Spleen (tissue), 11 donors: ENCODE measurements at regions not wholly inside any gene's neighbourhood (a gene's known extent, or its start where the extent isn't known, plus 50 kb on each side); places are given as distances from the start of the nearest gene placed in this dataset.
"Not testable (repeated sequence)": the region's sequence is repeated elsewhere in the genome, so short reads cannot be mapped to it uniquely, and the experiment has no call there.

ENCODE experiments used
- DNase-seq: peaks from one replicate; pipeline ENCODE4 v3.0.0-alpha.2; 2020
- H3K27ac ChIP-seq, 8 donors: fragments of 200-600 bp; sonication (generic) in 7 of 8; 1 replicate in 4 of 8; 2 replicates in 4 of 8; pipeline versions ENCODE4 v1.5.0 to v1.8.0; 2016 to 2021; ENCODE audit warnings: inconsistent platforms in 4 of 8, mild to moderate bottlenecking in 4 of 8, moderate library complexity in 1 of 8
- H3K27me3 ChIP-seq, 7 donors: fragments of 200-600 bp; sonication (generic) in 6 of 7; replicated peaks in 1 of 7; 1 replicate in 4 of 7; 2 replicates in 3 of 7; pipeline versions ENCODE4 v1.5.0 to v1.8.0; 2016 to 2021; ENCODE audit warnings: inconsistent platforms in 3 of 7, mild to moderate bottlenecking in 1 of 7
- H3K36me3 ChIP-seq, 6 donors: fragments of 200-600 bp; sonication (generic) in 5 of 6; 1 replicate in 4 of 6; 2 replicates in 2 of 6; pipeline versions ENCODE4 v1.5.0 to v1.8.0; 2016 to 2021; ENCODE audit warnings: inconsistent platforms in 2 of 6
- H3K4me1 ChIP-seq, 6 donors: fragments of 200-600 bp; sonication (generic) in 5 of 6; 1 replicate in 3 of 6; 2 replicates in 3 of 6; pipeline versions ENCODE4 v1.5.0 to v1.8.0; 2016 to 2021; ENCODE audit warnings: inconsistent platforms in 3 of 6
- H3K4me3 ChIP-seq, 8 donors: fragments of 200-600 bp; sonication (generic) in 7 of 8; 1 replicate in 4 of 8; 2 replicates in 4 of 8; pipeline versions ENCODE4 v1.5.0 to v1.8.0; 2016 to 2021; ENCODE audit warnings: inconsistent platforms in 4 of 8, mild to moderate bottlenecking in 4 of 8, moderate library complexity in 2 of 8
- H3K9me3 ChIP-seq, 8 donors: fragments of 200-600 bp; sonication (generic) in 7 of 8; 1 replicate in 4 of 8; 2 replicates in 4 of 8; pipeline versions ENCODE4 v1.5.0 to v1.8.0; 2016 to 2021; ENCODE audit warnings: inconsistent platforms in 4 of 8
- POLR2A ChIP-seq, 3 donors: fragments of 450-650 bp; IDR thresholded peaks; one replicate each; pipeline ENCODE4 v1.5.1; 2017; ENCODE audit warnings: antibody characterized with exemption in 3 of 3, mild to moderate bottlenecking in 1 of 3
- POLR2AphosphoS5 ChIP-seq, 3 donors: sonication (generic); formaldehyde crosslinking; IDR thresholded peaks; one replicate each; pipeline ENCODE4 v1.5.1; 2017; ENCODE audit warnings: antibody characterized with exemption in 3 of 3
- WGBS, 5 donors: extraction: QIAGEN DNeasy Blood & Tissue Kit in 3 of 5; methylation state at CpG; one replicate each; pipeline versions ENCODE4 v1.1.5 to v1.1.7; 2013 to 2018; 5-methylcytosine and 5-hydroxymethylcytosine counted together
- intact Hi-C: fragments of 100-400 bp; cut with DNase I; formaldehyde crosslinking; loops from one replicate; pipeline ENCODE4 v1.15.0; 2023; ENCODE audit warnings: low total_unique reads
- TF ChIP-seq, protein P1 (sequence below), 11 experiments: fragments of 200-600 bp in 7 of 11; fragments of 450-650 bp in 4 of 11; sonication (generic) in 4 of 11; IDR thresholded peaks in 8 of 11; conservative IDR thresholded peaks in 3 of 11; 1 replicate in 7 of 11; 2 replicates in 4 of 11; pipeline versions ENCODE4 v1.4.0 to v1.8.0; 2016 to 2021; ENCODE audit warnings: antibody characterized with exemption in 11 of 11, inconsistent platforms in 4 of 11, mild to moderate bottlenecking in 1 of 11
- donor health status: healthy with polysubstance abuse.
- donor health status: DM: no; HTN: no; CAD: no; lungs with moderate emphysema.
- donor health status: DM: no; HTN: no; CAD: no.
- donor health status: Bipolar disorder and iron deficiency.
- donor health status: healthy.
- donor health status: DM: no; HTN: no; CAD: no.
- donor health status: DM: yes; HTN: yes; CAD: no.

DNA sequence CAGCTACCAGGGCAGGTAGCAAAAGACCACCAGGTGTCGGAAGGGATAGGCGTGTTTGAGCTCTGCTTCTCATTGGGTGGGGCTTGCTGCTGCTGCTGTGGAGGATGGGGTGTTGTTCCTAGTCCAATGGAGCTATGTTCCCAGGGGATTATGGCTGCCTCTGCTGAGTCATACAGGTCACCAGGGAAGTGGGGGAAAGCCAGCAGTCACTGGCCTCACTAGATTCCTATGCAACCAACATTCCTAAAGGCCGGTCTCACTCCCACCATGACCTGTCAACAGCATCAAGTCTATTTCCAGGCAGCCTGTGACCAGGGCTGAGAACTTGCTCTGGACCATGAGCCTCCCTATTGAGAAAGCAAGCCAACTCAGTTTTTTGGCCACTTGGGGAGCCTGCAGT lies 1160.8 kb downstream of the REEP3 start:
- Histone ChIP-seq H3K27ac (no peak overlapping the region), H3K9me3 (peaks cover 0 to 22% (median 6%) of the 10 kb centered on the region in 8 donors), H3K4me3 (no peak overlapping the region), H3K27me3 (no peaks in the 10 kb centered on the region), H3K4me1 (no peaks in the 10 kb centered on the region), H3K36me3 (no peaks in the 10 kb centered on the region)
- TF ChIP-seq, protein P1, sequence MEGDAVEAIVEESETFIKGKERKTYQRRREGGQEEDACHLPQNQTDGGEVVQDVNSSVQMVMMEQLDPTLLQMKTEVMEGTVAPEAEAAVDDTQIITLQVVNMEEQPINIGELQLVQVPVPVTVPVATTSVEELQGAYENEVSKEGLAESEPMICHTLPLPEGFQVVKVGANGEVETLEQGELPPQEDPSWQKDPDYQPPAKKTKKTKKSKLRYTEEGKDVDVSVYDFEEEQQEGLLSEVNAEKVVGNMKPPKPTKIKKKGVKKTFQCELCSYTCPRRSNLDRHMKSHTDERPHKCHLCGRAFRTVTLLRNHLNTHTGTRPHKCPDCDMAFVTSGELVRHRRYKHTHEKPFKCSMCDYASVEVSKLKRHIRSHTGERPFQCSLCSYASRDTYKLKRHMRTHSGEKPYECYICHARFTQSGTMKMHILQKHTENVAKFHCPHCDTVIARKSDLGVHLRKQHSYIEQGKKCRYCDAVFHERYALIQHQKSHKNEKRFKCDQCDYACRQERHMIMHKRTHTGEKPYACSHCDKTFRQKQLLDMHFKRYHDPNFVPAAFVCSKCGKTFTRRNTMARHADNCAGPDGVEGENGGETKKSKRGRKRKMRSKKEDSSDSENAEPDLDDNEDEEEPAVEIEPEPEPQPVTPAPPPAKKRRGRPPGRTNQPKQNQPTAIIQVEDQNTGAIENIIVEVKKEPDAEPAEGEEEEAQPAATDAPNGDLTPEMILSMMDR (IDR thresholded peaks at IDR 0.05 in 8 of 11, conservative IDR thresholded peaks at IDR 0.05 in 3 of 11), result no peak
- no peak for TF ChIP-seq POLR2AphosphoS5 (IDR thresholded peaks at IDR 0.05)
- no peak for TF ChIP-seq POLR2A (IDR thresholded peaks at IDR 0.05)
- WGBS, 5 donors, result 83 to 98% (median 88%) methylated on average over 3 of the region's 3 CpGs
- no peak for DNase-seq
- intact Hi-C loops, result no loop called here

DNA sequence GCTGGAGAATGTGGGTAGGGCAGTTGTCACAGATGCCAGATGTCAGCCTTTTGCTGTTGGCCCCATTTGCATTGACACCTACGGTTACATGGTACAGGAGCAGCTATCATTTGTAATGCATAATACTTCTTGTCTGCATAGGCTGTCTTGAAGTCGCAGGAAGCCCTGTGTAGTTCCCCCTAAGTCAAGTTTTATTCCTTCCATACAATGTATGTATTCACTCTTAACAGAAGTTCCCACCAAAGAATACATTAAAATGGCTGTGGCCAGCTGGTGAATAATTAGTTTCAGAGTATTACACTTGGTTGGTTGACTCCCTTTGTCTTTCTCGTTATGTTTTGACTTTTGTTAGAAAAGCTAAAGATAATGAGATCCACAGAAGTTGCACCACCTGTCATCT lies 1169.0 kb downstream of the REEP3 start:
- Histone ChIP-seq H3K4me1 (no peaks in the 10 kb centered on the region), H3K36me3 (no peaks in the 10 kb centered on the region), H3K4me3 (no peak overlapping the region), H3K27ac (no peak overlapping the region), H3K9me3 (no peaks in the 10 kb centered on the region), H3K27me3 (no peaks in the 10 kb centered on the region)
- no peak for DNase-seq
- 59 to 80% (median 68%) methylated on average over 3 of the region's 3 CpGs for WGBS, 5 donors
- intact Hi-C loops, result no loop called here
- TF ChIP-seq POLR2AphosphoS5 (IDR thresholded peaks at IDR 0.05) (no peak), POLR2A (IDR thresholded peaks at IDR 0.05) (no peak)
- TF ChIP-seq, protein P1 (IDR thresholded peaks at IDR 0.05 in 8 of 11, conservative IDR thresholded peaks at IDR 0.05 in 3 of 11), result no peak

DNA sequence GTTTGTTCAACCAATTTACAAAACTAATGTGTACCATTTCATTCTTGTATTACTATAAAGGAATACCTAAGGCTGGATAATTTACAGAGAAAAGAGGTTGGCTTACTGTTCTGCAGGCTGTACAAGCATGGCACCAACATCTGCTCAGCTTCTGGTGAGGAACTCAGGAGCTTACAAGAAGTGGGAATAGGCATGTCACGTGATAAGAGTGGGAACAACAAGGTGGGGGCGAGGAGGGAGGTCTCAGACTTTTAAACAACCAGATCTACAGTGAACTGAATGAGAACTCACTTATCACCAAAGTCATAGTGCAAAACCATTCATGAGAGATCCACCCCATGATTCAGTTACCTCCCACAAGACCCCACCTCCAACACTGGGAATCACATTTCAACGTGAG lies 1178.0 kb downstream of the REEP3 start:
- intact Hi-C loops, result no loop called here
- WGBS, 5 donors, result 52 to 64% (median 60%) methylated on average over 3 of the region's 3 CpGs

DNA sequence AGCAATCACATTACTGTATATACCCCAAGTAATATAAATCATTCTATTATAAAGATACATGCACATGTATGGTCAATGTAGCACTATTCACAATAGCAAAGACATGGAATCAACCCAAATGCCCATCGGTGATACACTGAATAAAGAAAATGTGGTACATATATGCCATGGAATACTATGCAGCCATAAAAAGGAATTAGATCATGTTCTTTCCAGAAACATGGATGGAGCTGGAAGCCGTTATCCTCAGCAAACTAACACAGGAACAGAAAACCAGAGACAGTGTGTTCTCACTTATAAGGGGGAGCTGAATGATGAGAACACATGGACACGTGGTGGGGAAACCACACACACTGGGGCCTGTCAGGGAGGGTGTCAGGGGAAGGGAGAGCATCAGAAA lies 1180.9 kb downstream of the REEP3 start:
- 42 to 76% (median 58%) methylated on average over 3 of the region's 3 CpGs for WGBS, 5 donors
- H3K27ac ChIP-seq, H3K4me3 ChIP-seq, DNase-seq, H3K9me3 ChIP-seq, H3K4me1 ChIP-seq, H3K36me3 ChIP-seq, H3K27me3 ChIP-seq, intact Hi-C loops: not testable (repeated sequence)

More for the DNA sequence above, 1178.0 kb downstream of the REEP3 start:
- no peak for TF ChIP-seq POLR2AphosphoS5 (IDR thresholded peaks at IDR 0.05)
- TF ChIP-seq, protein P1 (IDR thresholded peaks at IDR 0.05 in 8 of 11, conservative IDR thresholded peaks at IDR 0.05 in 3 of 11), result no peak
- TF ChIP-seq POLR2A (IDR thresholded peaks at IDR 0.05), result no peak
- no peaks in the 10 kb centered on the region for H3K4me1 ChIP-seq
- H3K4me3 ChIP-seq, result no peak overlapping the region
- peaks cover 0 to 7% (median 2%) of the 10 kb centered on the region in 8 donors for H3K9me3 ChIP-seq
- H3K36me3 ChIP-seq, result no peaks in the 10 kb centered on the region
- DNase-seq, result no peak
- H3K27me3 ChIP-seq, result no peaks in the 10 kb centered on the region
- no peak overlapping the region for H3K27ac ChIP-seq
